Stimulated activated CD4-positive, alpha-beta T cell treated with anti-CD3 and anti-CD28 coated beads, Interleukin-4, amount 100 ng/mL, for 4 hours (primary cell): ENCODE measurements at regions not wholly inside any gene's neighbourhood (a gene's known extent, or its start where the extent isn't known, plus 50 kb on each side); places are given as distances from the start of the nearest gene placed in this dataset.
"Not testable (repeated sequence)": the region's sequence is repeated elsewhere in the genome, so short reads cannot be mapped to it uniquely, and the experiment has no call there.

ENCODE experiments used
- DNase-seq, 2 experiments: peaks; one replicate each; pipeline ENCODE4 v3.0.0-alpha.2; 2020

DNA sequence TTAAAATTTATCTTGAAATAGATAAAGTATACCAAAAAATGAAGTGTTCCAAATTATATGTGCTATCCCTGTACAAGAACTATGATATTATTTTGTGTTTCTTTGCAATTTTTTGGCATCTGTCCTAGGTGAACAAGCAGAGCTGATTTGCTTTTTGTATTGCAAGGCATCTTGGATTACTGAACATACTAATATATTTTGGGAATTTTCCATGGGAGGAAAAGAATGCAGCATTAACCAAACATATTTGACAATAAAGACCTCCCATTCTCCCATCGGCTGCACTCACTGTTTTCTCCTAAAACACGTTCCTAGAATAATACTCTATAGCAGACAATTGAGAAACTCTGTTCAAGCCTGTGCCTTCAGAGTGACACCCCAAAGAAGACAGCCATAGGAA, 265.1 kb upstream of the ALCAM start:
- no peak for DNase-seq

DNA sequence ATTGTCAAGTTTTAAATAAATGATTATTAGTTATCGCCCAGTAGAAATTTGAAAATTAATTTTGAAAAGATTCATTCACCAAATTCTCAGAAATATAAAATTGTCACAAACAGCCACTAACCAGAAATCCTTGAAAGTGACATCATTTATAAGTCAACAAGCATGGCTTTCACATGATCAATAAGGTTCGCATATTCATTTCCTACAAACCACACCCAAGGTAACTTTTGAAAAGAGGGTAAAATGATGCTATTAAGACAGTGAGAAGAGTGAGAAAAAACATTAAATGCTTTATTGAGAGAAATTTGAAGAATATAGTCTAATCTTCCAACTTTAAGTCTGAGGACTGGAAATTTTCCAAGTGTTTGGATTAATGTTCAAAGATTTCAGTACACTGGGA, 263.6 kb upstream of the ALCAM start:
- no peak for DNase-seq

DNA sequence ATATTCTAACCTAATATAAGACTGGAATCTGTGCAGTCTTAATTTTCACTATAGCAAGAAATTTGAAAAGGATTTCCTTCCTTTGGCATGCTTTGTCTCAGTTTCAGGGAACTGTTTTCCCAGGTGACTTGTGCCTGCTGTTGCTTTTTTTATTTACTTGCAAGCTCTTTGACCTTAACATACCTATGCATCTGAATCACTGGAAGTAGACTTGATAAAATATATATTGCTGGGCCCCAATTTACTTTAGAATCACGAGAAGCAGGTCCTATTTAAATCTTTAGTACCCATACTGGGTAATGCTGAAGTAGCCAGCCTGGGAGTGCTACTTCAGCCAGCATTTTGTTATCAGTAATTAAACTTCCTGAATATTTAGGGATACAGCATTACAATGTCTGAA, 257.9 kb upstream of the ALCAM start:
- DNase-seq: no peak

DNA sequence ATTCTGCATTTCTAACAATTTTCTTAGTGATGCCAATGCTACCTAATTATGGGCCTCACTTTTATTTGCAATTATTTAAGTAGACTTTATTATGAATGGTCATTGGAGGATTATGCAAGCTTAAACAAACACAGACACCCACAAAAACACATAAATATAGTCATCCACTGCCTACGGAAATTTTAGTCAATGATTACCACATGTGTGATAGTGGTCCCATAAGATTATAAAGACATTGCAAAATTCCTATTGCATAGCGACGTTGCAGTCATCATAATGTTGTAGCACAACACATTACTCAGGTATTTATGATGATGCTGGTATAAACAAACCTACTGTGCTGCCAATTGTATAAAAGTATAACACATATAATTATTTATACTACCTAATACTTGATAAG, 247.8 kb upstream of the ALCAM start:
- no peak for DNase-seq

DNA sequence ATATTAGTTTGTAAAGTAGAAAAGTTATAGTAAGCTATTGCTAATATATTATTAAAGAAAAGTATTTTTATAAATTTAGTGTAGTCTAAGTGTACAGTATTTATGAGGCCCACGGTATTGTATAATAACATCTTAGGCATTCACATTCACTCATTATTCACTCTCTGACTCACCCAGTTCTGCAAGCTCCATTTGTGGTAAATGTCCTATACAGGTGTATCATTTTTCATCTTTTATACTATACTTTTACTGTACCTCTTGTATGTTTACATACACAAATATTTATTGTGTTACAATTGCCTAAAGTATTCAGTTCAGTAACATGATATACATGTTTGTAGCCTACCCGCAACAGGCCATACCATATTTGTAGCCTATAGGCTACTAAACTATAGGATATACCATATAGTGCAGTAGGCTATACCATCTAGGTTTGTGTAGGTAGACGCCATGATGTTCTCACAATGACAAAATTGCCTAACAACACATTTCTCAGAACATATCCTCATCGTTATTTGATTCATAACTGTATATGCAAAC, 246.8 kb upstream of the ALCAM start:
- DNase-seq: no peak

DNA sequence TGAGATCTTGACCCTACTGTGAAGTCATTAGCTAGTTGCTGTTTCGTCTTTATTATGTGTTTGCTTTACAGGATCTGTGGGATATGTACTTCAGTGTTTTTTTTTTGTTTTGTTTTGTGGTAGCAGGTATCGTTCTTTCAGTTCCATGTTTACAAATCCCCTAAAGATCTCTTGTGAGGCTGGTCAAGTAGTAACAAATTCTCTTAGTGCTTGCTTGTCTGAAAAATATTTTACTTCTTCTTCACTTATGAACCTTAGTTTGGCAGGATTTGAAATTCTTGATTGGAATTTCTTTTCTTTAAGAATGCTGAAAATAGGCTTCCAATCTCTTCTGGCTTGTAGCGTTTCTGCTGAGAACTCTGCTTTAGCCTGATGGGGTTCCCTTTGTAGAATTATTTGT, 235.8 kb upstream of the ALCAM start:
- DNase-seq: no peak

DNA sequence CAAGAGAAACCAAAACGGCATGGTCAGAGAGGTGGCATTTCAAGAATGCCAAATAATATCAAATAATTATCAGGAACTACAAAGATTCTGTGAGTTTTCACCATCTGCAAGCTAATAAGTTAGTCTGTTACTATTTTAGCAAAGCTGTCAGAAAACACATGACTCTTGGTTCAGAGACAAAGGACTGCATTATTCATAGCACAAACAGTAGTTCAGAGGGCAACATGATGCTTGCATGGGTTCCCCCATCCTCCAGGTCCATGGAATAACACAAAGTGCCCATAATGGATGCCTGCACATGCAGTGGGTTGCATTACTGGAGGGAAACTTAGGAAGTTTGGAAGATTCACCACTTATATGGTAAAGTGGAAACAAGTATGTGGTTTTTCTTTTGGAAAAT, 228.8 kb upstream of the ALCAM start:
- no peak for DNase-seq

DNA sequence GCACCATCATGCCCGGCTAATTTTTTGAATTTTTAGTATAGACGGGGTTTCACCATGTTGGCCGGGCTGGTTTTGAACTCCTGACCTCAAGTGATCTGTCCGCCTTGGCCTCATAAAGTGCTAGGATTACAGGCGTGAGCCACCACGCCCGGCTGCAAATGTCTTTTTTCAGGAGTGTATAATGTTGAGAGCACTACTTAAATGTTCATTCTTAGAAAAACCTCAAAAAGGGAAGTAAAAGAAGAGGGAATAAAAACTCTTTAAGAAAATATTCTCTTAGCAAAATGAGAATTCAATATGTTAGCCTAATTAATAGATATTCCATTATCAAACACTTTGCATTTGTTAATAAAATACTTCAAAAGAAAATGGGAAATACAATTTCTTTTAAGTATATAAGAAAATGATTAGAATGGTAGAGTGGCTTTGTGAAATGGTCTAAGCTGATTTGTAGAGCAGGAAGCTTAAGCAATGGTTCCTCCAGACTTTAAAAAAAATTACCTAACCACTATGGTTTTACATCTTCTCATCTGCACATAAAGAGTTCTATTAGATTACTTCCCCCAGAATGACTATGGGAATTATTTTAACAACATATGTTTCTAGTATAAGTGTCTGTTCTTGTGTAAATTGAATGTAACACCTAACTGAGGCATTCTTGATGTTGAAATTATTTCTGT, 226.7 kb upstream of the ALCAM start:
- DNase-seq: no peak

DNA sequence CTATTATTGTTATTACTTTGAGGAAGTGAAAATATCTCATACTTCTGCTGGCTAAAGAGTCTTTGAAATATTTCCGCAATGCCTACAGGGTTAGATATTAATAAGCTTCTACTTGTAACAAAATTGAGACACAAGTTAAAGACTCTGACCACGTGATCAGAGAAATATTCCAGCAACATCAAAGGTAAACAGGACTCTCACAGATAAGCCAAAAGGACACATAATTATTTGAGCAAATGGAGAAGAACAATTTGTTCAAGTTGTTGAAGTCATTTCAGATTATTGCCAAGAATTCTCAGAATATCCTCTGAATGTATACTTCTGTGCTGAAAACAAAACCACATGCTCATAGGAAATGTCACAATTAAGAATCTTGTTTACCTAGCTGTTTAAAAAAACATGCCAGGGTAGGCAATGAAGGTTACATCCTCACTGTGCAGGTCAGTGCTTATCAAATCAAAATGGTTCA, 225.8 kb upstream of the ALCAM start:
- DNase-seq: no peak

DNA sequence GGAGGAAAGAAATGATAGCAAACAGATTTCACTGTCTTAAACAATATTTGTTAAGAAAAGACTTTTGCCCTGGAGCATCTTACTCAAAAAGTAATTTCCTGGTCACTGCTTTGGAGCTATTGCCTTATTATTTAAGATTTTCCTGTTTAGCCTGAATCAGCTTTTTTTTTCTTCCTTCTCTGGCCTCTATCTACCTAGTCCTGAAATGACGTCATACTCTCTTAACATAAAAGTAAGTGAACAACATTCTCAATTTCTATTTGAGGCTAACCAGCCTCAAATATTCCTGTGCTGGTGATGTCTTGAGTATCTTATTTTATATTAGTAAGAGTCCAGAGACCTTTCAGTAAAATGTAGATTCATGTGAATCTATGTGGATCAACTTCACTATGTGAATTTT, 221.9 kb upstream of the ALCAM start:
- DNase-seq: no peak

DNA sequence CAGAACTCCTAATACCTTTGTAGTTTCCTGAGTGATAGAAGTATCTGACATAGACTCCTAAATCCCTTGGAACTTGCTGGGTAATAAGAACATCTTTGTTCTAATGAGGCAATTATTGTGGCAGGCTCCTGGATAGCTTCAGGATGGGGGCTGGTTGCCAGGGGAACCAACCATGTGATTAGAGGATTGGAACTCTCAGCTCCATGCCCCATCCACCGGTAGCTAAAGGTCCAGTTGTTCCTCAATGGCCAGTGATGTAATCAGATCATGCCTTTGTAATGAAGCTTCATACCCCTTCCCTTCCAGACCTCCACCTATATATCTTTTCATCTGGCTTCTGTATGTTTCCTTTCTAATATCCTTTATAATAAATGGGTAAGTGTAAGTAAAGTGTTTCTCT, 221.2 kb upstream of the ALCAM start:
- DNase-seq: no peak

DNA sequence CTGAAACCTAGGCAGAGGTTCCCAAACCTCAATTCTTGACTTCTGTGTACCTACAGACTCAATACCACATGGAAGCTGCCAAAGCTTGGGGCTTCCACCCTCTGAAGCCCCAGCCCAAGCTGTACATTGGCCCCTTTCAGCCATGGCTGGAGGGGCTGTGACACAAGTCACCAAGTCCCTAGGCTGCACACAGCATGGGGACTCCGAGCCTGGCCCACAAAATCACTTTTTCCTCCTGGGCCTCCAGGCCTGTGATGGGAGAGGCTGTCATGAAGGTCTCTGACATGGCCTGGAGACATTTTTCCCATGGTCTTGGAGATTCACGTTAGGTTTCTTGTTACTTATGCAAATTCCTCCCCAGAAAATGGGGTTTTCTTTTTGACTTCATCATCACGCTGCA, 217.5 kb upstream of the ALCAM start:
- not testable (repeated sequence) for DNase-seq

DNA sequence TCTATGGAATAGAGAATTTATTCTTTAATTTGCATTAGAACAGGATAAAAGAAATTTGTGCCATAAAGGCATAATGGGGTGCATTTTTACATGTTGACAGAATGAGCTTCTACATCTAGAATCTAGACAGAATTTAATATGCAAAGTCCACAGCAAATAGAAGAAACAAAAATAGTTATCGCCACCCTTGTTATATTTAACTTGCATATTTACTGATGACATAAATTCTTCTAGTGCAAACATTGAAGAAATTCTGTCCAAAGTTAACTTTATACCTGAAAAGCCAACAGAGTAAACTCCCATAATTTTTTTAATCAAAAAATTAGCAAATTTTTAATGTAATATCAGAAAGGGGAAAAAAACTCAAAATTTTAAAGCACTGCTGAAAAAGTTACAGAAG, 213.7 kb upstream of the ALCAM start:
- no peak for DNase-seq

DNA sequence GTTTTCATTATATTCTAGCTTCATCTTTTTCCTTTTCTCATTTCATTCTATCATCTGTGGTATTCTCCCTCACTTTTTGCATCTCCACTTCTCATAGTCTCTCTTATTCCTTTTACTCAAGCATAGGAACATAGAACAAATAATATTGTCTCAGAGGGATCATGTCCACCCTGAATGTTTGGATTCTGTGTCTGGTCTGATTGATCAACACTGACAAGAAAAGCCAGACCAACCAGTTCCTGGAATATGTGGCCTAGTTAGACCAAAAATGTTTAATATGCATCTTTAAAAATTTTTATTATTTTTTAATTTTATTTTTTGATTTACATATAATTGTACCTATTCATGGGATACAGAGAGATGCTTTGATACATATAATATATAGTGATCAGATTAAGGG, 212.0 kb upstream of the ALCAM start:
- no peak for DNase-seq

DNA sequence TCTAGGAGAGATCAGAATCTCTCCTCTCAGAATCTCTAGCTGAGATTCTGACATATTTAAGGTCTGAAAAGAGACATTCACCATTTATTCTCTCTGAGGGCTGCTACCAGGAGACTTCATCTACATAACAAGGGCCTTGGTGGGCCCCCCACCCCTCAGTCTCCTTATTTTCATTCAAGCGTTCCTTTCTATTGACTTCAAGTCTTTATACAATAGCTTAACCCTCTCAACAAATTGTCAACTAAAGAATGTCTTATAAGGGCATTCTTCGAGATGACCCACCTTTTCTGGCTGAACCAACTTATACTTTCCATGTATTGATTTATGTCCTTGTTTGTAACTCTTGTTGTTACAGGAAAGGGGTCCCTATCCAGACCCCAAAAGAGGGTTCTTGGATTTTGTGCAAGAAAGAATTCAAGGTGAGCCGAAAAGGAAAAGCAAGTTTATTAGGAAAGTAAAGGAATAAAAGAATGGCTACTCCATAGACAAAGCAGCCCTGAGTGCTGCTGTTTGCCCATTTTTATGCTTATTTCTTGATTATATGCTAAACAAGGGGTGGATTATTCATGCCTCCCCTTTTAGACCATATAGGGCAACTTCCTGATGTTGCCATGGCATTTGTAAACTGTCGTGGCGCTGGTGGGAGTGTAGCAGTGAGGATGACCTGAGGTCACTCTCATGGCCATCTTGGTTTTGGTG, 209.5 kb upstream of the ALCAM start:
- no peak for DNase-seq

DNA sequence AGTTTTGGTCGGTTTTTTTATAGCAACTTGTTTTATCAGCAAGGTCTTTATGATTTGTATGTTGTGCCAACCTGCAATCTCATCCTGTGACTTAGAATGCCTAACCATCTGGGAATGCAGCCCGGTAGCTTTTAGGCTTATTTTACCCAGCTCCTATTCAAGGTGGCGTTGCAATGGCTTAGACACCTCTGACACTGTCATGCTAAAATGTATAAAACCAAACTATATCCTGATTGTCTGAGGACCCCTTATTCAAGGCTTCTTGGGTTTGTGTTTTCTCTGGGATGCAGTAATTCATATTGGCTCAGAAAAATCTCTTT, 209.0 kb upstream of the ALCAM start:
- DNase-seq: no peak

DNA sequence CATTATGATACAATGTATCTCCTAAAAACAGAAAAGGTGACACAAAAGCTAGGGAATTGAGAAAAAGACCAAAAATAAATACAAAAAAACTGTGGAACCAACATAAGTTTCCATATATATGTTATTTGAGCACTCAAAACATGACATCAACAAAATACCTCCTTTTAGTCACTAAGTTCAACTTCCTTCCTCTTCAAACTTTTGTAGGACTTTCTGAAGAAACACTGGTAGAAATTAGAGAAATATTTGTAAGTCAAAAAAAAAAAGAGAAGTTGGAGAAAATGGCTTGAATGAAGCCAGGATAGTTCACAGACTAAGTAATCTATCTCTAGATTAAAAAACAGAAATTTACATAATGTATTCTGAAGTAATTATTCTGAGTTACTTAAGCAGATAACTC, 208.4 kb upstream of the ALCAM start:
- DNase-seq: no peak

DNA sequence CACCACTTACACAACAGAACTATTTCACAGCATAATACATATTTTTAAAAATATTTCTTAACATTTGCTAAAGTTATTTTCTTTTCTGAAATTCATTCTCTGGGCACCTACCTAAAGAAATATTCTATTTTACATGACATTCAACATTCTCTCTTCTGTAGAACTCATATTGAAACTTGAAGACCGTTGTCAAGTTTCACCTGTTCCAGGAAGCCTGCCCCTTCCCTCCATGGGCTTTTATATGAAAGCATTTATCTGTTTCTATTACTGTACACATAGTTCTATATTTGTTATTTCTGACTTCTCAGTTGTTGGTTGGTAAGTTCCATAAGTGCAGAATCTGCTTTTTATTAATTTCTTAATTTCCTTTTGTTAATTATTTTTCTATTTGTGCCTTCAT, 204.3 kb upstream of the ALCAM start:
- no peak for DNase-seq

DNA sequence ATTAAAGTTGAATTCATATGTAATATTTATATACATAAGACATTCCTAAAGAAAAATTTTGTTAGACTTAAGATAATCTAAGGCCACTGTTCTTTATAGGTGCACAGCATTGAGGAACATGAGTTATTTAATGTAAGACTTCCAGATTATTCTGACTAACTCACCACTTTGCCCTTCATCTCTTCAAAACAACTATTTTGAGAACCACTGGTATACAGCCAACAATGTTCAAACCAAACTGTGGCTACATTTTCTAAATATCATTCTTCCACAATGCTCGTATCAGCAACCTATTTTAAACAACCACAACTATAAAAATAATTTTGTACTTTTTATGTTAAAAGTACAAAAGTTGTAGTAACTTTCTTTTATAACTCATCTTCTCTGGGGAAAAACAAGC, 199.8 kb upstream of the ALCAM start:
- DNase-seq: no peak

DNA sequence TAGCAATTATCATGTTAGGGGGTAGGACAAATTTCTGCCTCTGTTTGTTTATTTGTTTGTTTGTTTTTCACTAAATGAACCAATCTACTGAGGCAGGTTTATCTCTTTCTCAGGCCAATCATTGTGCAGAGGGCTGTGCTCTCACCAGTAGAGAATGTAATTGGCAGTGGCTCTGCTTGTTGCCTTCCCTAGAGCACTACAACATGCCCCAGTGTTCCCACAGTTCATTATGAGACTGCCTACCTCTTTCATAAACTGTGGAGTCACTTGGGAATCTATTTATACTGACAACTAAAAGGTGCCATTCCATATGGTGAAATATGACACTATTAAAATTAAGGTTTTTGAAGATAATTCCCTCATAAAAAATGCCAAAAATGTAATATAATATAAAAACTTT, 196.3 kb upstream of the ALCAM start:
- no peak for DNase-seq

DNA sequence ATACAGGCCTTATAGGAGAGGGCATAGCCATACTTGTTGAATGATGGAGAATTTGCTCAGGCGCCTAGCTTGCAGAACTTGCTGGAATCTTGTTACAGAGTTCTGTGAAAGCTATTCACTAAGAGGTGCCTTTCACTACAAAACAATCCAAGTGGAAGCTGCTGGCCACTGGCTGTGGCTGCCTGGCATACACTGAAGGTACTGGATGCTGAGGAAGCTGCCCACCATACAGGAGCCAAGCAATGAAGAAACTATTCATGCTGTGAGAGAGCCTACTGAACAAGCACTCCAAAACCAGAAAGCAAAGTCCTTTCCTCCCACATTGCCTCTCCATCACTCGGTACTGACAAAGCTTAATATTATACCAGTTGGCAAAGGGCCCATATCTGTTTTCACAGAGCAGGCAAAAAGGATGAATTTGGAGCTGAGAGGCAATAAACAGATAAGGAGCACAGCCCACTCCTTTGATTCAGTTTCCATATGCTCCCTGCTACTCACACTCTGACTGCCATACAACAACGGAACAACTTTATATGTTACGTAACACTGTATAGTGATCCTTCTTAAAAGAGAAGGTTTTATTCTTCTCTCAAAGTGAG, 192.6 kb upstream of the ALCAM start:
- no peak for DNase-seq

DNA sequence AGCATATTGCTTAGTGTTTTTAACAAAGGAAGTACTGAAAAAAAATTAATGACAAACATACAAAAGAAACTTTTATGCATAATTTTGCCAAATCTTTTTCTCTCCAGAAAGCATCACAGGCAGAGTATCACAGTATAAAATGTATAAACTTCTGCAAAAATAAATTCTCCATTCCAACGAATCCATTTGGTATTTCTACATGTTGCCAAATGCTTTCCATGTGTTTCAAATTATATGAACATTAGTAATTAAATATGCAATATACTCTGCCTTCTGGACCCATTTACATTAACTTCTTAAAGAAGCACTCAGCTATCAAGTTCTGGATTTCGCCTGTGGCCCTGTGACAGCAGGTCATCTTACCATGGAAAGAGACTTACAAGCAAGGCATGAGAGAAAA, 189.1 kb upstream of the ALCAM start:
- DNase-seq: no peak

DNA sequence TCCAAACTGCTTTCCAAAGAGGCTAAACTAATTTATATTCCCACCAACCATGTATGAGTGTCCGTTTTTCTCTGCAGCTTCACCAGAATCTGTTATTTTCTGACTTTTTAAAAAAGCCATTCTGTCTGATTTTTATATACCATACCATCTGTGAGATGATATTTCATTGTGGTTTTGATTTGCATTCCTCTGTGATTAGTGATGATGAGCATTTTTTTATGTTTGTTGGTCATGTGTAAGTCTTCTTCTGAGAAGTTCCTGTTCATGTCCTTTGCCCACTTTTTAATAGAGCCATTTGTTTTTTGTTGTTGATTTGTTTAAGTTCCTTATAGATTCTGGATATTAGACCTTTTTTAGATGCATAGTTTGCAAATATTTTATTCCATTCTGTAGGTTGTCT, 179.4 kb upstream of the ALCAM start:
- no peak for DNase-seq

DNA sequence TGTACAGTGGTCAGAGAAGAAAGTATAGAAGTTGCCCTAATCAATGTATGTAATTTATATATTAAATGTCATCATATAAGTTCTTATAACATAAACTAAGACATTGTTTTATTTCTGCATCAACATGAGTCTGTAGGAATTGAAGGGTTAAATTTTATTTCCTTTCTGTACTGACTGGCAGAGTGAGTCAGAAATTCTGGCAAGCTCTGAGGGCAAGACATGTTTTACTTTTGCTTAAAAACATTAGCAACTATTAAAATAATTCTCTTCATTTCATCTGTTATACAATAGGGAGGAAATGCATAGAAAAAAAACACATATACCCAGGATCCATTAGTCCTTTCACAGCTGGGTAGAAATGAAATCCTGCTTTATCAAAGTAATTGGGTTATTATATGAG, 171.4 kb upstream of the ALCAM start:
- DNase-seq: no peak

DNA sequence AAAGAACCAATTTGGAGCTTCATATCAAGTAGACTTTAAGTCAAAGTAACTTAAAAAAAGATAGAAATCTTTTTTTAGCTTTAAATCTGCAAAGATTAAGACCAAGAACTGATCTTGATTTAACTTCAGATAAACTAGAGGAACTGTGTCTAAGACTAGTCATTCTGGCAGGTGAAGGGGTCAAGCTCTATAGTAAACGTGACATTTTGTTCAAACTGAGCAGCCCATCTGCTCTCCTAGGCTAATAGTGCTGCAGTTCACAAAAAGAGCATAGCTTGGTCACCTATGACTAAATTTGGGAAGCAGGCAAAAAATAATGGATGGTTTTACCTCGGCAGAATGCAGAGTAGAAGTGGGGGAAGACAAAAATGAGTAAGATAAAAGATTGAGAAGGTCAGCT, 168.8 kb upstream of the ALCAM start:
- DNase-seq: no peak
